NCI-H1105 (cell line): ENCODE measurements at regions not wholly inside any gene's neighbourhood (a gene's known extent, or its start where the extent isn't known, plus 50 kb on each side); places are given as distances from the start of the nearest gene placed in this dataset.

Experiments
- DNase-seq: peaks from one replicate; lab custom pipeline; 2025; lab: John Stamatoyannopoulos, UW

- no peak for DNase-seq
Observed at GRCh38 chr1:56033321-56034037, 545.9 kb downstream of the PLPP3 start.

- DNase-seq: no peak
Observed at GRCh38 chr1:56032096-56032676, 547.2 kb downstream of the PLPP3 start.

- no peak for DNase-seq
Observed at GRCh38 chr1:56031001-56031400, 548.4 kb downstream of the PLPP3 start.

DNA sequence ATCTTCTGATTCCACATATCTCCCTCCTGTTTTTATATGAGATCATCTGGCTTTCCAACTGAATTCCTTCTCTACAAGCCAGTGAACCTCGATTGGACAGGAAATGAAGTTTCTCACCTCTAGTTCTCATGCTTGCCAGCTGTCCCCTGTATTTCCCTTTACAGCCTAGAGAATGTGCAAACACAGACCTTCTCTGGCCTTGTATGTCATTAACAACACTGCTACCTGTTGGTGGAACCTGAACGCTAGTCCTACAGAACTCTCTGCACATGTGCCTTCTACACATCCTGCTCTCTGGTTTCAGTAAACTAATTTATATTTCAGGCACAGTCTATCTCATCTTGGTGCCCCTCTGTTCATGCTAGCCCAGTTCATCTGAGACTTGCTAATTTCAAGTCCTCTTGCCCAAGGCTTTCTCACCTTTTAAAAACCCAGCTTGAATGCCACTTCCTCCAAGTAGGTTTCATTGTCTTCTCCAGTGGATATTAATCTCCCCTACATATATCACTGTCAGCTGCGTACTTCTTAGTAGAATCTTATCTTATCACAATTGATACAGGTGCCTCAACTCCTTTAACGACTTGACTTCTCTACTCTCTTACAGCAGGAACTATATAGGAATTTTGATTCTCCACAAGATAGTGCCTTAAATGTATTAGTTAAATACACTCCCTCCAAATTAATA is 549.9 kb downstream of the PLPP3 start:
- DNase-seq: no peak

GRCh38 chr1:56028911-56029310 is 550.5 kb downstream of the PLPP3 start:
- DNase-seq: no peak

GRCh38 chr1:56028244-56028643 is 551.1 kb downstream of the PLPP3 start:
- no peak for DNase-seq

DNA sequence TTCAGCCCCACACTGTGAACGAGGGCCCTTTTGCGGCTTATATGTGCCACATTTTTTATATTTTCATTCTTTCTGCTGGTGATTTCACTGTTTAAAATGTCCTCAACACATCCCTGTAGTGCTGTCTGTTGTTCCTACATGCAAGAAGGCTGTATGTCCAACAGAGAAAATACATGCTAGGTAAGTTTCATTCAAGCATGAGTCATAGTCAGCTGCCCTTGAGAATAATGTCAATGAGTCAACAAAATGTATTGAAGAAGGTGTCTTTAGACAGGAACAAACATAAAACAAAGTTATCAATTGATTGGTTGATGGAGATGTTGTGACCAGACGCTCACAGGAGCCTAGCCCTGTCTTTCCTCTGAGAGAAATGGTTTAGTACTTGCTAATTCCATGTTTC is 553.4 kb downstream of the PLPP3 start:
- no peak for DNase-seq

GRCh38 chr1:56024155-56024554 is 555.2 kb downstream of the PLPP3 start:
- DNase-seq: no peak

DNA sequence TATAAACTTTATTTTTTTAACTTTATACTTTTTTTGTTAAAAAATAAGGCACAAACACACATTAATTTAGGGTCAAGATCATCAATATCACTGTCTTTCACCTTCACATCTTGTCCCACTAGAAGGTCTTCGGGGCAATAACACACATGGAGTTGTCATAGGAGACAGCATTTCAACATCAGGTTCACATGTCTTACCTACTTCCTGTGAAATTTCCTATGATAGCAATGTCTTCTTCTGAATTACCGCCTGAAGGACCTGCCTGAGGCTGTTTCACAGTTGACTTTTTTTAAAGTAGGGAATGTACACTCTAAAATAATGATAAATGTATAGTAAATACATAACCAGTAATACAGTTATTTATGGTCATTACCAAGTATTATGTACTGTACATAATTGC is 559.4 kb downstream of the PLPP3 start:
- no peak for DNase-seq

DNA sequence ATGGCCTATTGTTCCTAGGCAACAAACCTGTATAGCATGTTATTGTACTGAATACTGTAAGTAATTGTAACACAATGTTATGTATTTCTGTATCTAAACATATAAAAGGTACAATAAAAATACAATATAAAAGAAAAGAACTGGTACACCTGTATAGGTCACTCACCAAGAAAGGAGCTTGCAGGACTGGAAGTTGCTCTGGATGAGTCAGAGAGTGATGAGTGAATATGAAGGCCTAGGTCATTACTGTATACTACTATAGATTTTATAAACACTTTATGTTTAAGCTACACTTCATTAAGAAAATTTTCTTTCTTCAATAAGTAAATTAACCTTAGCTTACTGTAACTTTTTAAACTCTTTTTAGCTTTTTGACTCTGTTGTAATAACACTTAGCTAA is 559.9 kb downstream of the PLPP3 start:
- no peak for DNase-seq

DNA sequence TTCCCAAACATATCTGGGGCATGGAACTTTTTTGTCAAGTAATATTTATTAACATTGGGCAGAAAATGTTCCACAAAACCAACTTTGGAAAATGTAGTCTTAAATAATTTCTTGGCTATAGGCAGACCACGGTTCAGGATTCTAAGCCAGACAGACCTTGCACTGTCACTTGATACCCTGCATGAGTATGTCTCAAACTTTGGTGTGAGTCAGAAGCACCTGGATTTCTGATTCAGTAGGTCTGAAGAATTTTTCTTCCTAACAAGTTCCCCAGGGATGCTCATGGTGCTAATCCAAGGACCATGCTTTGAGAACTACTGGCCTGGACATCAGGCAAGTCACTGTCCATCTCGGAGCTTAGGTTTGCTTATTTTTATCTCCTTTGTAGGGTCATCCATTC is 562.0 kb downstream of the PLPP3 start:
- DNase-seq: no peak

- no peak for DNase-seq
Observed at GRCh38 chr1:56003846-56004245, 575.5 kb downstream of the PLPP3 start.

DNA sequence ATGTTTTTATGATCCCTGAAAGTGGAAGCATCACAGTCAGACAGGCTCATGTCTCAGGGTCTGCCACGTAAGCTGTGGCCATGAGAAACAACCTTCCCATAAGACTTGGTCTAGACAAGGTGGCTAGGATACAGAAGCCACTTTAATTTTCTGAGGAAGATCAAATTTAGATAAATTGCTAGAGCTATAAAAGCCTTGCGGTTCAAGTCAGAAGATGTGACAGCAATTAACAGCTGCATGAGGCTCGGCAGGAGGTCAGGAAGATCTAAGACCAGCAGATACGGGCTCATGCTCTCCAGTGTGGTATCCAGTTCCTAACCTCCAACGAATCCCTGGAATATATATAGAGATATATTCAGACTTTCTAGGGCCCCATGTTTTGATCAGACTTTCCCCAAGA is 577.1 kb downstream of the PLPP3 start:
- no peak for DNase-seq

DNA sequence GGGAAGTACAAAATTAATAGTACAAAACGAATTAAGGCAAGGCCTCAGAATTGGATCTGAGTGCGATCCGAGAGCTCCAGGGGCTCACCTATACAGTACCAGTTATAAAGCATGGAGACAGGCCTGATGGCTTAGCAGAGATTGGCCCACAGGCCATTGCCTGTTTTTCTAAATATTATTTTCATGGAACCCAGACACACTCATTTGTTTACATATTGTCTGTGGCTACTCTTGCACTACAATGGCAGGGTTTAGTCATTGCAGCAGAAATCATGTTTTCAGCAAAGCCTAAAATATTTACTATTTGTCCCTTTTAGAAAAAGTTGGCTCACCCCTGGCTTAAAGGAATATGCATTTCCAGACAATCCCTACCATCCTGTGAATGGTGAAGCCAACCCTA is 578.9 kb downstream of the PLPP3 start:
- no peak for DNase-seq

GRCh38 chr1:55997536-55997935 is 581.8 kb downstream of the PLPP3 start:
- DNase-seq: no peak

- DNase-seq: no peak
Observed at GRCh38 chr1:55993646-55994318, 585.6 kb downstream of the PLPP3 start.

DNA sequence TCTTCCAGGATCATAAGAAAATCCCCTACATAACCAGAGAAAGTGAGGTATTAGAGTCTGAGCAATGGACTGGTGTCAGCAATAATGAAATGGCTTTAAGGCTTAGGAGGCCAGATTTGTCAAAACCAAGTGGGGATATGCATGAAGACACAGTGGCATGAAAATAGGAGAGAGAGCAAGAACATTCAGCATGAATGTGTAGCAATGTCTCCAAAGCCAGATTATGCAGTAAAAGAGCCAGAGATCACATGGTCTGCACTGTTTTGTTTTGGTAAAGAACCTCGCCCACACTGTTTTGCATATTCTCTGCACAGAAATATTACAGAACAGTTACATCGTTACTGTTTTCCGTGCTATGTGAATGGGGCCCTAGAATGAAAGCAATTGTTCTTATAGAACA is 589.4 kb downstream of the PLPP3 start:
- DNase-seq: no peak

GRCh38 chr1:55988963-55989452 is 590.4 kb downstream of the PLPP3 start:
- no peak for DNase-seq

DNA sequence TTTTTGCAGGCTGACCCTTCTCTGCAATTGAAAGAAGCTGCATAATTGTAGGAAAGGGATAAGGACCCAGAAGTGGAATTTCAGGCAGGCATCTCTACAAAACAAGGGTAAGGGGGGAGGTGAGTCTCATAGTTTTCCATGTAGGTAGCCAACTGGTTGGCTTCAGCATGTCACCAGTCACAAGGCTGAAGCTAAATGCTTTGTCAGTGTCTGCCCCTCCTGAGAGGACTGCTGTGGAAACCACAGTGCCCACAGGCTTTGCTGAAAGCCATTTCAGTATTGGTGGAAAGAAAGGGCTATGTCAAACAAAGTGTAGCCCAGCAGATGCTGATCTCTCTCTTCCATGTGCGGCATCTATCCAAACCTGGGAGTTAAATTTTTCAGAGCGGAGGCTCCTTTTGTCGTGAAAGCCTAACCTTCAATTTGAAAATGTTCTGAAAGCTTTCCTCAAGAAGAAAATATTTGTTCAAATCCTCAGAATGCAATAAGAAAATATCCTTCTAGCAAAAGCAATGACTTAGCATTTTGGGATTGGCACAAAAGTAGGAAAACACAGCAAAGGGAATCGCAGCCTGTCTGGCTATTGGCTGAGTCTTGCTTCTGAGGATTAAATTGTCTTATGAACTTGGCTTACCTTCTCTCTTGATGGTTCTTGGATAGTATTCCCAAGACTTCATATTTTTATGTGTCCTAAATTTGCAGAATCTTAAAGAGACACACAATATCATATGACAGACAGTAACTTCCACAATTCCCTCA is 591.7 kb downstream of the PLPP3 start:
- no peak for DNase-seq

GRCh38 chr1:55986003-55986402 is 593.4 kb downstream of the PLPP3 start:
- no peak for DNase-seq

DNA sequence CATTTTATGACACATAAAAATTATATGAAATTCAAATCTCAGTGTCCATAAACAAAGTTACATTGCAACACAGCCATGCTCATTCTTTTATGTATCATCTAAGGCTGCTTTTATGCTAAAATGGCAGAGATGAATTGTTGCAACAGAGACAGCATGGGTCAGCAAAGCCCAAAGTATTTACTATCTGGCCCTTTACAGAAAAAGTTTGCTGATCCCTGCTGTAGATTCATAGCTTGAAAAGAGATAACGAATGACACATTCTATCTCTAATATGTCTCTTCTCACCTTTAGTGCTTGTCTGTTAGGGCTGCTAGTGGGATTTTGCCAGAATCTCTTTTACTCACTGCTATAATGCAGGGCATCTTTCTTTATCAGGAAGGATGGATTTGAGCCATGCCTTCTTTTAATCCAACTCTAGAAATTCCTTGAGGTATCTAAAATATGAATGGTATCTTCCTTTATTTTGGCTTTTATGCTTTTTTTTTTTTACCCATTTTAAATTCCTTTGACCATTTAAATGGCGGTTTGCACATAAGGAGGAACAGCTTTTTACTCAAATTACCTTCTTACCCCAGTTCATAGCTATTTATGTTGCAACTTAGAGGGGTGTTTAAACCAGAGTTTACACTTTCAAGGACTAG is 598.2 kb downstream of the PLPP3 start:
- no peak for DNase-seq

DNA sequence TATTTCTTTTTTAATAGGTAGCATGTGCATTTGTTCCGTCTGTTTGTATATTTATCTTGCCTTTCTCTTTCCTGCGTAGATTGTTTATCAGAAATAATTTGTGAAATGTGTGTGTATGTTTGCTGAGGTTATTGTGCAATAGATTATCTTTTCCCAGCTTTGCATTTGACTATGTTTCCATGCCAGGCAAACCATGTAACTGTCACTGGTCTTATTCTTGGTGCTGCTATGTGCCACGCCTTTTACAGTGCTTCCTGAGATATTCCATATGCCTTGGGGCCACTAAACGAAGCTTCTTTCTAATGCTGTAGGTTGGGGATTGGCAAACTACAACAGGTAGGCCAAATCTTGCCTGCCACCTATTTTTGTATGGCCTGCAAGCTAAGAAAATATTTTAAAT is 598.8 kb downstream of the PLPP3 start:
- DNase-seq: no peak
